ENCODE measurements at regions not wholly inside any gene's neighbourhood (a gene's known extent, or its start where the extent isn't known, plus 50 kb on each side); places are given as distances from the start of the nearest gene placed in this dataset.
"Not testable (repeated sequence)": the region's sequence is repeated elsewhere in the genome, so short reads cannot be mapped to it uniquely, and the experiment has no call there.

GRCh38 chr3:62926494-62926893, 51.3 kb upstream of the CADPS start:
- DNase-seq (ENCODE audit: low read depth): no peak

- DNase-seq (ENCODE audit: low read depth): no peak
These were observed 53.0 kb upstream of the CADPS start for GRCh38 chr3:62928256-62928655.

GRCh38 chr3:62929771-62930170, 54.6 kb upstream of the CADPS start:
- DNase-seq (ENCODE audit: low read depth): no peak

- DNase-seq (ENCODE audit: low read depth): no peak
These were observed 60.6 kb upstream of the CADPS start for GRCh38 chr3:62935793-62936192.

GRCh38 chr3:62936626-62937254, 61.5 kb upstream of the CADPS start:
- DNase-seq (ENCODE audit: low read depth): no peak

GRCh38 chr3:62938583-62938982, 63.4 kb upstream of the CADPS start:
- DNase-seq (ENCODE audit: low read depth): no peak

- DNase-seq (ENCODE audit: low read depth): no peak
These were observed 64.5 kb upstream of the CADPS start for GRCh38 chr3:62939707-62940106.

GRCh38 chr3:62940771-62941563, 65.8 kb upstream of the CADPS start:
- peak; percentile 18 for DNase-seq (ENCODE audit: low read depth)

- no peak for DNase-seq (ENCODE audit: low read depth)
These were observed 67.0 kb upstream of the CADPS start for GRCh38 chr3:62942227-62942626.

- no peak for DNase-seq (ENCODE audit: low read depth)
These were observed 67.5 kb upstream of the CADPS start for GRCh38 chr3:62942764-62943163.

- no peak for DNase-seq (ENCODE audit: low read depth)
These were observed 73.7 kb upstream of the CADPS start for GRCh38 chr3:62948921-62949320.

GRCh38 chr3:62950210-62950609, 75.0 kb upstream of the CADPS start:
- DNase-seq (ENCODE audit: low read depth): no peak

- DNase-seq (ENCODE audit: low read depth): no peak
These were observed 75.9 kb upstream of the CADPS start for GRCh38 chr3:62951037-62951613.

GRCh38 chr3:62951880-62952279, 76.7 kb upstream of the CADPS start:
- DNase-seq (ENCODE audit: low read depth): not testable (repeated sequence)

GRCh38 chr3:62954580-62954979, 79.4 kb upstream of the CADPS start:
- no peak for DNase-seq (ENCODE audit: low read depth)

GRCh38 chr3:62955126-62955525, 79.9 kb upstream of the CADPS start:
- no peak for DNase-seq (ENCODE audit: low read depth)

GRCh38 chr3:62956411-62956810, 81.2 kb upstream of the CADPS start:
- no peak for DNase-seq (ENCODE audit: low read depth)

- DNase-seq (ENCODE audit: low read depth): no peak
These were observed 86.8 kb upstream of the CADPS start for GRCh38 chr3:62961874-62962556.

- no peak for DNase-seq (ENCODE audit: low read depth)
These were observed 87.5 kb upstream of the CADPS start for GRCh38 chr3:62962714-62963113.

GRCh38 chr3:62965311-62965710, 90.1 kb upstream of the CADPS start:
- DNase-seq (ENCODE audit: low read depth): peak; percentile 1

- DNase-seq (ENCODE audit: low read depth): no peak
These were observed 92.9 kb upstream of the CADPS start for GRCh38 chr3:62968128-62968527.

- DNase-seq (ENCODE audit: low read depth): no peak
These were observed 95.4 kb upstream of the CADPS start for GRCh38 chr3:62970648-62971047.

- no peak for DNase-seq (ENCODE audit: low read depth)
These were observed 100.3 kb upstream of the CADPS start for GRCh38 chr3:62975566-62975965.

All from iris pigment epithelial cell (primary cell).